Hepatocyte (in vitro differentiated cells): ENCODE measurements at regions not wholly inside any gene's neighbourhood (a gene's known extent, or its start where the extent isn't known, plus 50 kb on each side); places are given as distances from the start of the nearest gene placed in this dataset.

ENCODE experiments used
- EZH2 ChIP-seq: fragments of 200-600 bp; sonication (generic); IDR thresholded peaks from 2 replicates; pipeline ENCODE4 v1.6.1; 2016; ENCODE audit warnings: antibody characterized with exemption, mild to moderate bottlenecking, borderline replicate concordance
- TF ChIP-seq, protein P1 (sequence below): fragments of 200-600 bp; sonication (generic); IDR thresholded peaks from 2 replicates; pipeline ENCODE4 v1.5.1; 2016; ENCODE audit warnings: antibody characterized with exemption, mild to moderate bottlenecking; ENCODE audit not compliant: poor library complexity

DNA sequence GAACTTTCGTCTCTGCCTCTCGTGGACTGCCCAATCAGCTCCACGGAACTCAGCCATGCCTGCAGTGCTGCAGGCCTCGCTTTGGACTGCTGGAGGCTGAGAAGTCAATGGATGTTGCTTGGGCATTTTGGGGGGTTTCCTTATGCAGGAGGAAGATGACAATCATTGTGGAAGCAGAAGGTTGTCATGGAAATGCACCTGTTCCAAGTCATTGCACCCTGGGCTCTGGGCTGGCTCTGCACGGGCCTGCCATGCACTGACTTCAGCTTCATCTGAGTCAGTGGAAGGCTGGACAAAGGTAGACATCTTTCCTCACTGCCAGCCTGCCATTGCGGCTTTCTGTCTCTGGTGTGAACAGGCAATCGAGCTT is 217.3 kb downstream of the RPS24 start:
- TF ChIP-seq, protein P1, sequence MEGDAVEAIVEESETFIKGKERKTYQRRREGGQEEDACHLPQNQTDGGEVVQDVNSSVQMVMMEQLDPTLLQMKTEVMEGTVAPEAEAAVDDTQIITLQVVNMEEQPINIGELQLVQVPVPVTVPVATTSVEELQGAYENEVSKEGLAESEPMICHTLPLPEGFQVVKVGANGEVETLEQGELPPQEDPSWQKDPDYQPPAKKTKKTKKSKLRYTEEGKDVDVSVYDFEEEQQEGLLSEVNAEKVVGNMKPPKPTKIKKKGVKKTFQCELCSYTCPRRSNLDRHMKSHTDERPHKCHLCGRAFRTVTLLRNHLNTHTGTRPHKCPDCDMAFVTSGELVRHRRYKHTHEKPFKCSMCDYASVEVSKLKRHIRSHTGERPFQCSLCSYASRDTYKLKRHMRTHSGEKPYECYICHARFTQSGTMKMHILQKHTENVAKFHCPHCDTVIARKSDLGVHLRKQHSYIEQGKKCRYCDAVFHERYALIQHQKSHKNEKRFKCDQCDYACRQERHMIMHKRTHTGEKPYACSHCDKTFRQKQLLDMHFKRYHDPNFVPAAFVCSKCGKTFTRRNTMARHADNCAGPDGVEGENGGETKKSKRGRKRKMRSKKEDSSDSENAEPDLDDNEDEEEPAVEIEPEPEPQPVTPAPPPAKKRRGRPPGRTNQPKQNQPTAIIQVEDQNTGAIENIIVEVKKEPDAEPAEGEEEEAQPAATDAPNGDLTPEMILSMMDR, result no peak
- no peak for TF ChIP-seq EZH2
